PFSK-1 (cell line): ENCODE measurements at regions not wholly inside any gene's neighbourhood (a gene's known extent, or its start where the extent isn't known, plus 50 kb on each side); places are given as distances from the start of the nearest gene placed in this dataset.

Experiments used
- FOXP2 ChIP-seq: optimal IDR thresholded peaks from 2 replicates; pipeline ENCODE3; 2011; ENCODE audit warnings: borderline replicate concordance, control low read depth, inconsistent platforms; ENCODE audit not compliant: insufficient read depth; ENCODE audit errors: extremely low read length, extremely low read depth
- POLR2AphosphoS5 ChIP-seq: IDR thresholded peaks from 2 replicates; pipeline ENCODE4 v1.6.1; 2012; ENCODE audit warnings: low read depth, mild to moderate bottlenecking, control low read depth, low read length, moderate library complexity
- SIN3A ChIP-seq: IDR thresholded peaks from 2 replicates; pipeline ENCODE4 v1.6.1; 2012; ENCODE audit warnings: mild to moderate bottlenecking, low read length, moderate library complexity, borderline replicate concordance; ENCODE audit not compliant: insufficient read depth
- TAF1 ChIP-seq: IDR thresholded peaks from 2 replicates; pipeline ENCODE4 v1.6.1; 2012; ENCODE audit warnings: low read length, control low read depth, borderline replicate concordance; ENCODE audit not compliant: insufficient read depth
- TF ChIP-seq, protein P1 (sequence below), 2 experiments: IDR thresholded peaks; 2 replicates each; pipeline versions ENCODE4 v1.6.1 to v1.8.0; 2011 to 2012; ENCODE audit warnings: low read depth in 2 of 2, low read length in 2 of 2, control low read depth in 1 of 2, inconsistent platforms in 1 of 2, mild to moderate bottlenecking in 1 of 2, moderate library complexity in 1 of 2; ENCODE audit not compliant: insufficient read depth in 1 of 2

DNA sequence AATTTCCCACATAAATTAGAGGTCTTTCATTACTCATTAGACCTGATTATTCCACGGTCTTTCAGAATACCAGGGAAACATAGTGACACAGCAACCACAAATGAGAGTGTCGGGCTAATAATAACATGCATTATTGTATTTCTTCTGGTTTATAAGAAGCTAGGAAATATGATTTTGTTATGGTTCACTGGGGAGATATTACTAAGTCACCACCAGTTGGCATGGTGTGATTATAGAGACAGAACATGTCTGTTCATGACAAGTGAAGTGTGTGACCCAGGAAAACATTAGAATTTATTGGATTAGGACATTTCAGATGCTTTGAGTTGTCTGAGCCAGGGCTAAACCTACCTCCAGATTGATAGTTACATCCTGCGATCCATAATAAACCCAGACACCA lies 494.4 kb downstream of the FBXO15 start:
- no peak for TF ChIP-seq SIN3A
- TF ChIP-seq, protein P1, sequence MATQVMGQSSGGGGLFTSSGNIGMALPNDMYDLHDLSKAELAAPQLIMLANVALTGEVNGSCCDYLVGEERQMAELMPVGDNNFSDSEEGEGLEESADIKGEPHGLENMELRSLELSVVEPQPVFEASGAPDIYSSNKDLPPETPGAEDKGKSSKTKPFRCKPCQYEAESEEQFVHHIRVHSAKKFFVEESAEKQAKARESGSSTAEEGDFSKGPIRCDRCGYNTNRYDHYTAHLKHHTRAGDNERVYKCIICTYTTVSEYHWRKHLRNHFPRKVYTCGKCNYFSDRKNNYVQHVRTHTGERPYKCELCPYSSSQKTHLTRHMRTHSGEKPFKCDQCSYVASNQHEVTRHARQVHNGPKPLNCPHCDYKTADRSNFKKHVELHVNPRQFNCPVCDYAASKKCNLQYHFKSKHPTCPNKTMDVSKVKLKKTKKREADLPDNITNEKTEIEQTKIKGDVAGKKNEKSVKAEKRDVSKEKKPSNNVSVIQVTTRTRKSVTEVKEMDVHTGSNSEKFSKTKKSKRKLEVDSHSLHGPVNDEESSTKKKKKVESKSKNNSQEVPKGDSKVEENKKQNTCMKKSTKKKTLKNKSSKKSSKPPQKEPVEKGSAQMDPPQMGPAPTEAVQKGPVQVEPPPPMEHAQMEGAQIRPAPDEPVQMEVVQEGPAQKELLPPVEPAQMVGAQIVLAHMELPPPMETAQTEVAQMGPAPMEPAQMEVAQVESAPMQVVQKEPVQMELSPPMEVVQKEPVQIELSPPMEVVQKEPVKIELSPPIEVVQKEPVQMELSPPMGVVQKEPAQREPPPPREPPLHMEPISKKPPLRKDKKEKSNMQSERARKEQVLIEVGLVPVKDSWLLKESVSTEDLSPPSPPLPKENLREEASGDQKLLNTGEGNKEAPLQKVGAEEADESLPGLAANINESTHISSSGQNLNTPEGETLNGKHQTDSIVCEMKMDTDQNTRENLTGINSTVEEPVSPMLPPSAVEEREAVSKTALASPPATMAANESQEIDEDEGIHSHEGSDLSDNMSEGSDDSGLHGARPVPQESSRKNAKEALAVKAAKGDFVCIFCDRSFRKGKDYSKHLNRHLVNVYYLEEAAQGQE (IDR thresholded peaks at IDR 0.05; ENCODE audit: insufficient read depth in 1 of 2, low read depth in 2 of 2, low read length in 2 of 2), result no peak
- no peak for TF ChIP-seq POLR2AphosphoS5
- TF ChIP-seq TAF1, result no peak
- TF ChIP-seq FOXP2, result no peak

DNA sequence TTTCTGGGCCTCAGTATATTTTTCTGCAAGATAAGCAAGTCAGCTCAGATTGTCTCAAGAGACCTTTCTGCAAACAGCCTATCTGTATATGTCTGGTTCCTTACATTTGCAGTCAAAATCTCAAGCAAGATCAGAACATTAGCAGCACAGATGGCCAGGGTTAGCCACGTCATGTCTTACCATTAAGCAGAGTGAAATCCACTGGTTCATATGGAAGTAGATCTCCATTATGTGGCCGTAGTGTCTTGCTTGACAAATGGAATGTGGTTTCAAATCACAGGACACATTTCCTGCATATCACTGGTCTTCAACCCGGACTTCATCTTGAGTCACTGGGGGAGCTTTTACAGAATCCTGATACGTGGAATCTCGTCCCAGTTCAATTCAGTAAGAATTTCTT lies 500.2 kb downstream of the FBXO15 start:
- TF ChIP-seq POLR2AphosphoS5 (no peak), TAF1 (no peak), FOXP2 (no peak), SIN3A (no peak)
- TF ChIP-seq, protein P1 (IDR thresholded peaks at IDR 0.05; ENCODE audit: insufficient read depth in 1 of 2, low read depth in 2 of 2, low read length in 2 of 2), result no peak

DNA sequence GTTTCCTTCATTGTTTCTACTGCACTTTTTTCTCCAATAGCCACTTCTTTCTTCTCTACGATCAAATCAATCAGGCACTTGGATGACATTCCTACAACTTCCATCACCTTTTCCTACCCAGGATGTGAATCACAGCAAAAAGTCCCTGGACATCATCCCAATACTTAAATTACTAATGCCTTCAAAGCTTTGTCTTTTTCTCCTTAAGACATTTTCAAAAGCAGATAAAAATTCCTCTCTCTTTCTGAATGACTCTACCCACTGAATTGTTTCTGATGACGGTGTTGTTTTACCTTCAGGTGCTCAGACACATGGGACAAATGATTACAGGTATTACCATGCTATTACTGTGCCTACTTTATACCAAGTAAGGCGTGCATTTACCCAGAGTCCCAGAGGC lies 500.9 kb downstream of the FBXO15 start:
- TF ChIP-seq, protein P1 (IDR thresholded peaks at IDR 0.05; ENCODE audit: insufficient read depth in 1 of 2, low read depth in 2 of 2, low read length in 2 of 2), result no peak
- TF ChIP-seq TAF1 (no peak), POLR2AphosphoS5 (no peak), FOXP2 (no peak), SIN3A (no peak)

DNA sequence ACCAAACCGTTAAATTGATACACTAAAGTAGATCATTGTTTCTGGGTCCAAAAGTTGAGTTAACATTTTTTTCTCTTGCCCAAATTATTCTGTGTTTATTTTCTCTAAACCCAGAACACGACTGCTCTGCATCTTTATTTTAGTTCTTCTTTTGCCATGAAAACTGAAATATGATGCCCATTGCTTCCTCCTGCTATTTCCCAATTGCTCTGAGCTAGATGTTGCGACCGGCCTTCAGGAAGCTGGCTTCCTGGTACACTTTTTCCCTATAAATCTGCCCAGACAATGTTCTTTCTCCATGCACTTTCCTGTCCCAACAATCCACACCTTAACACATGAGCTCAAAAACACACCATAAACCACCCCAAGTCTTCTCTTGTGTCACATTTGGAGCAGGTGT lies 501.4 kb downstream of the FBXO15 start:
- TF ChIP-seq, protein P1 (IDR thresholded peaks at IDR 0.05; ENCODE audit: insufficient read depth in 1 of 2, low read depth in 2 of 2, low read length in 2 of 2), result no peak
- TF ChIP-seq SIN3A (no peak), POLR2AphosphoS5 (no peak), TAF1 (no peak), FOXP2 (no peak)
